ENCODE measurements at regions not wholly inside any gene's neighbourhood (a gene's known extent, or its start where the extent isn't known, plus 50 kb on each side); places are given as distances from the start of the nearest gene placed in this dataset.
A peak's percentile ranks its signal among the peaks of the same experiment; 100 is the strongest.

GRCh38 chr1:170881268-170882265, 53.8 kb upstream of the MROH9 start:
- CTCF ChIA-PET = interaction anchor here (1.0 kb wide), 2 partner anchors 192 to 871 kb away, joined by 3 to 4 read pairs; no protein-coding TSS in a partner anchor
- Histone ChIP-seq H3K36me3 (ENCODE audit: control insufficient read depth in 1 of 2, insufficient read depth in 2 of 2, low read length in 2 of 2) (no peaks in the 10 kb centered on the region), H3K79me2 (ENCODE audit: insufficient read depth, low read length) (no peaks in the 10 kb centered on the region), H2AFZ (ENCODE audit: low read depth, low read length, poor library complexity, severe bottlenecking) (peak overlapping the region; percentile 58), H3K4me2 (ENCODE audit: low read length) (peak overlapping the region; percentile 48), H3K9ac (ENCODE audit: low read length) (no peak overlapping the region), H3K4me3 (replicated peaks in 1 of 2; ENCODE audit: low read depth in 1 of 2, low read length in 2 of 2) (no peak overlapping the region), H3K27ac (ENCODE audit: low read depth, low read length) (no peak overlapping the region), H4K20me1 (ENCODE audit: insufficient read depth) (no peaks in the 10 kb centered on the region), H3K27me3 (ENCODE audit: insufficient read depth, low read length) (no peaks in the 10 kb centered on the region), H3K9me3 (ENCODE audit: control insufficient read depth in 1 of 2, insufficient read depth in 1 of 2, low read depth in 1 of 2, low read length in 2 of 2) (no peaks in the 10 kb centered on the region), H3K9me2 (ENCODE audit: insufficient read depth) (no peaks in the 10 kb centered on the region), H3K4me1 (ENCODE audit: control insufficient read depth in 1 of 2, insufficient read depth in 2 of 2, low read length in 2 of 2) (no peaks in the 10 kb centered on the region)
- intact Hi-C loops (cut with micrococcal nuclease) = loop anchor here (1.0 to 10.0 kb wide), 5 partner anchors 193 to 1279 kb away; no protein-coding TSS in a partner anchor
- TF ChIP-seq CBX3 (IDR thresholded peaks at IDR 0.05; ENCODE audit: low read depth) (0 out of 2 replicates have a peak, but pooled peaks have one; percentile 13), RAD21 (IDR thresholded peaks at IDR 0.05; ENCODE audit: low read depth) (peak; percentile 88), ZFX (IDR thresholded peaks at IDR 0.05) (no peak), SIN3A (IDR thresholded peaks at IDR 0.05; ENCODE audit: low read depth) (no peak), EZH2 (IDR thresholded peaks at IDR 0.05) (no peak), CTCF (IDR thresholded peaks at IDR 0.05 in 2 of 3, conservative IDR thresholded peaks at IDR 0.05 in 1 of 3; ENCODE audit: borderline replicate concordance in 1 of 3, insufficient read depth in 1 of 3, low read depth in 2 of 3, low read length in 2 of 3) (peak; percentile 41 to 90 (median 68))
- DNase-seq (ENCODE audit: low read depth, low spot score) = peak; percentile 37
- ATAC-seq = peak; percentile 89
- RAD21 ChIA-PET (ENCODE audit: low non-redundant PET in 1 of 2, low total read pairs in 2 of 2, uncharacterized antibody in 2 of 2, unreplicated experiment in 2 of 2) = interaction anchor here (0.5 to 1.2 kb wide), 2 partner anchors 48 to 192 kb away, joined by 3 to 4 read pairs; no protein-coding TSS in a partner anchor
- BruUV-seq (replicated peaks) = no TSS peak
- POLR2A ChIA-PET = no interaction called here
